ENCODE measurements at regions not wholly inside any gene's neighbourhood (a gene's known extent, or its start where the extent isn't known, plus 50 kb on each side); places are given as distances from the start of the nearest gene placed in this dataset.
A peak's percentile ranks its signal among the peaks of the same experiment; 100 is the strongest.

DNA sequence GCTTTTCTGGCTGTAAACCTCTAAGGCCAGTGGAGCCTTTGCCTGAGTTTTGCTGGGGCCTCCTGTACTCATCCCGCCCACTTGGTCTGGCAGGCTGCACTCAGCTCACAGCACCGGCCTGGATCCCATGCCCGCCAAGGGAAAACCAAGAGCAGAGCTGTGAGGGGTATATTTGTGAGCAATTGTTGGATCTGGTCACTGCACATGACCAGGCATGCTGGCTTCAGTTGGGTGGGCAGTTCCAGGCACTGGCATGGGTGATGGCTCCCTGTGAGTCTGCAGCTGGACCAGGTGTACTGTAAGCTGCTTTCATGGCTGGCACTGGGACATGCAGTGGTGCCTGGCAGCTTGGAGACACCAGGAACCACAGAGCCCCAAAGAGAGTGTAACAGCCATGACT is 563.1 kb upstream of the RGS18 start:
- H3K36me3 ChIP-seq (ENCODE audit: insufficient read depth, low read length): no peaks in the 10 kb centered on the region
- ATAC-seq (ENCODE audit: insufficient read depth, low read depth): peak; percentile 48; the same call in 2 of the 3 replicates
- H3K4me2 ChIP-seq (ENCODE audit: insufficient read depth, low read length): no peak overlapping the region
- peak overlapping the region; percentile 7; the same call in 1 of the 2 replicates for H2AFZ ChIP-seq (ENCODE audit: low read depth, low read length)
- no peak overlapping the region for H3K9ac ChIP-seq (ENCODE audit: low read depth, low read length)
- TF ChIP-seq, protein P1, sequence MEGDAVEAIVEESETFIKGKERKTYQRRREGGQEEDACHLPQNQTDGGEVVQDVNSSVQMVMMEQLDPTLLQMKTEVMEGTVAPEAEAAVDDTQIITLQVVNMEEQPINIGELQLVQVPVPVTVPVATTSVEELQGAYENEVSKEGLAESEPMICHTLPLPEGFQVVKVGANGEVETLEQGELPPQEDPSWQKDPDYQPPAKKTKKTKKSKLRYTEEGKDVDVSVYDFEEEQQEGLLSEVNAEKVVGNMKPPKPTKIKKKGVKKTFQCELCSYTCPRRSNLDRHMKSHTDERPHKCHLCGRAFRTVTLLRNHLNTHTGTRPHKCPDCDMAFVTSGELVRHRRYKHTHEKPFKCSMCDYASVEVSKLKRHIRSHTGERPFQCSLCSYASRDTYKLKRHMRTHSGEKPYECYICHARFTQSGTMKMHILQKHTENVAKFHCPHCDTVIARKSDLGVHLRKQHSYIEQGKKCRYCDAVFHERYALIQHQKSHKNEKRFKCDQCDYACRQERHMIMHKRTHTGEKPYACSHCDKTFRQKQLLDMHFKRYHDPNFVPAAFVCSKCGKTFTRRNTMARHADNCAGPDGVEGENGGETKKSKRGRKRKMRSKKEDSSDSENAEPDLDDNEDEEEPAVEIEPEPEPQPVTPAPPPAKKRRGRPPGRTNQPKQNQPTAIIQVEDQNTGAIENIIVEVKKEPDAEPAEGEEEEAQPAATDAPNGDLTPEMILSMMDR (IDR thresholded peaks at IDR 0.05; ENCODE audit: borderline replicate concordance, extremely low read depth, low read length, poor library complexity, severe bottlenecking): no peak
- H3K4me1 ChIP-seq (ENCODE audit: insufficient read depth, low read length): peaks cover 24% of the 10 kb centered on the region
- no peak for DNase-seq
- H4K20me1 ChIP-seq (ENCODE audit: insufficient read depth, low read length): no peaks in the 10 kb centered on the region
- H3K9me3 ChIP-seq (ENCODE audit: insufficient read depth, low read length, severe bottlenecking): no peaks in the 10 kb centered on the region
- no peak overlapping the region for H3K27ac ChIP-seq (ENCODE audit: low read length)
- H3K27me3 ChIP-seq (ENCODE audit: insufficient read depth, low read length, poor library complexity): no peaks in the 10 kb centered on the region
- H3K79me2 ChIP-seq (ENCODE audit: insufficient read depth, low read length): no peaks in the 10 kb centered on the region
- H3K4me3 ChIP-seq (ENCODE audit: low read depth in 1 of 2, low read length in 2 of 2): no peak overlapping the region

- TF ChIP-seq EZH2 (IDR thresholded peaks at IDR 0.05; ENCODE audit: borderline replicate concordance, low read depth, low read length, severe bottlenecking): no peak
- TF ChIP-seq, protein P1 (IDR thresholded peaks at IDR 0.05; ENCODE audit: borderline replicate concordance, extremely low read depth, low read length, poor library complexity, severe bottlenecking): no peak
- Histone ChIP-seq H3K4me3 (ENCODE audit: low read depth in 1 of 2, low read length in 2 of 2) (no peak overlapping the region), H3K36me3 (ENCODE audit: insufficient read depth, low read length) (no peaks in the 10 kb centered on the region), H3K27ac (ENCODE audit: low read length) (no peak overlapping the region), H2AFZ (ENCODE audit: low read depth, low read length) (peak overlapping the region; percentile 20; the same call in 1 of the 2 replicates), H4K20me1 (ENCODE audit: insufficient read depth, low read length) (no peaks in the 10 kb centered on the region), H3K9me3 (ENCODE audit: insufficient read depth, low read length, severe bottlenecking) (no peaks in the 10 kb centered on the region), H3K27me3 (ENCODE audit: insufficient read depth, low read length, poor library complexity) (no peaks in the 10 kb centered on the region), H3K4me1 (ENCODE audit: insufficient read depth, low read length) (peaks cover 5% of the 10 kb centered on the region), H3K4me2 (ENCODE audit: insufficient read depth, low read length) (no peak overlapping the region), H3K79me2 (ENCODE audit: insufficient read depth, low read length) (no peaks in the 10 kb centered on the region), H3K9ac (ENCODE audit: low read depth, low read length) (no peak overlapping the region)
- no peak for DNase-seq
- ATAC-seq (ENCODE audit: insufficient read depth, low read depth): peak; percentile 40; the same call in 1 of the 3 replicates
Observed at GRCh38 chr1:191608367-191608766, 549.9 kb upstream of the RGS18 start.

GRCh38 chr1:191609305-191609704 is 549.0 kb upstream of the RGS18 start:
- no peak overlapping the region for H3K27ac ChIP-seq (ENCODE audit: low read length)
- no peak overlapping the region for H3K9ac ChIP-seq (ENCODE audit: low read depth, low read length)
- no peaks in the 10 kb centered on the region for H3K9me3 ChIP-seq (ENCODE audit: insufficient read depth, low read length, severe bottlenecking)
- no peak overlapping the region for H3K4me2 ChIP-seq (ENCODE audit: insufficient read depth, low read length)
- TF ChIP-seq, protein P1 (IDR thresholded peaks at IDR 0.05; ENCODE audit: borderline replicate concordance, extremely low read depth, low read length, poor library complexity, severe bottlenecking): no peak
- TF ChIP-seq EZH2 (IDR thresholded peaks at IDR 0.05; ENCODE audit: borderline replicate concordance, low read depth, low read length, severe bottlenecking): no peak
- 0 out of 2 replicates have a peak overlapping the region, but pooled peaks have one; percentile 20 for H2AFZ ChIP-seq (ENCODE audit: low read depth, low read length)
- H3K4me3 ChIP-seq (ENCODE audit: low read depth in 1 of 2, low read length in 2 of 2): no peak overlapping the region
- ATAC-seq (ENCODE audit: insufficient read depth, low read depth) (no peak), DNase-seq (no peak)
- H3K4me1 ChIP-seq (ENCODE audit: insufficient read depth, low read length): peaks cover 5% of the 10 kb centered on the region
- H3K36me3 ChIP-seq (ENCODE audit: insufficient read depth, low read length): no peaks in the 10 kb centered on the region
- no peaks in the 10 kb centered on the region for H4K20me1 ChIP-seq (ENCODE audit: insufficient read depth, low read length)
- no peaks in the 10 kb centered on the region for H3K79me2 ChIP-seq (ENCODE audit: insufficient read depth, low read length)
- H3K27me3 ChIP-seq (ENCODE audit: insufficient read depth, low read length, poor library complexity): no peaks in the 10 kb centered on the region
